Astrocyte (in vitro differentiated cells and primary cell): ENCODE measurements at regions not wholly inside any gene's neighbourhood (a gene's known extent, or its start where the extent isn't known, plus 50 kb on each side); places are given as distances from the start of the nearest gene placed in this dataset.

Experiments used
- DNase-seq: peaks from one replicate; pipeline ENCODE4 v3.0.0-alpha.2; 2010; ENCODE audit warnings: low read depth
- FAIRE-seq: peaks from 2 replicates; lab custom pipeline; 2011; peaks lifted over from hg19 to GRCh38; lab: Jason Lieb, UNC
- H2AFZ ChIP-seq: 2 replicates; pipeline ENCODE4 v1.6.0; 2012; ENCODE audit warnings: low read depth, low read length, inconsistent platforms
- H3K27ac ChIP-seq: 2 replicates; pipeline ENCODE4 v1.5.1; 2011; ENCODE audit warnings: low read depth, low read length, inconsistent platforms
- H3K27me3 ChIP-seq: 2 replicates; pipeline ENCODE4 v1.6.0; 2011; ENCODE audit warnings: low read length, inconsistent platforms; ENCODE audit not compliant: insufficient read depth
- H3K36me3 ChIP-seq: 2 replicates; pipeline ENCODE4 v1.5.1; 2011; ENCODE audit warnings: low read length, inconsistent platforms; ENCODE audit not compliant: insufficient read depth
- H3K4me1 ChIP-seq: 2 replicates; pipeline ENCODE4 v1.5.1; 2011; ENCODE audit warnings: low read length, inconsistent platforms; ENCODE audit not compliant: insufficient read depth
- H3K4me2 ChIP-seq: 2 replicates; pipeline ENCODE4 v1.6.0; 2012; ENCODE audit warnings: low read length, inconsistent platforms
- H3K4me3 ChIP-seq: 2 replicates; pipeline ENCODE4 v1.5.1; 2011; ENCODE audit warnings: low read depth, mild to moderate bottlenecking, low read length, inconsistent platforms; ENCODE audit not compliant: insufficient read depth
- H3K79me2 ChIP-seq: 2 replicates; pipeline ENCODE4 v1.6.0; 2012; ENCODE audit warnings: mild to moderate bottlenecking, low read length, inconsistent platforms; ENCODE audit not compliant: insufficient read depth
- H3K9ac ChIP-seq: 2 replicates; pipeline ENCODE4 v1.6.0; 2012; ENCODE audit warnings: mild to moderate bottlenecking, low read length, inconsistent platforms
- H3K9me3 ChIP-seq: 2 replicates; pipeline ENCODE4 v1.5.1; 2012; ENCODE audit warnings: low read depth, mild to moderate bottlenecking, low read length, inconsistent platforms; ENCODE audit not compliant: insufficient read depth
- H4K20me1 ChIP-seq: 2 replicates; pipeline ENCODE4 v1.6.0; 2012; ENCODE audit warnings: low read length, inconsistent platforms; ENCODE audit not compliant: insufficient read depth
- H3K27ac Mint-ChIP-seq: one replicate; pipeline ENCODE4 v1.8.0; 2021; ENCODE audit warnings: mild to moderate bottlenecking, mixed read lengths; ENCODE audit not compliant: unreplicated experiment
- H3K27me3 Mint-ChIP-seq: one replicate; pipeline ENCODE4 v1.8.0; 2021; ENCODE audit warnings: low read depth, mixed read lengths; ENCODE audit not compliant: unreplicated experiment
- H3K36me3 Mint-ChIP-seq: one replicate; pipeline ENCODE4 v1.8.0; 2021; ENCODE audit warnings: low read depth, mixed read lengths; ENCODE audit not compliant: unreplicated experiment
- H3K4me1 Mint-ChIP-seq: one replicate; pipeline ENCODE4 v1.8.0; 2021; ENCODE audit warnings: low read depth, mixed read lengths; ENCODE audit not compliant: unreplicated experiment
- H3K4me3 Mint-ChIP-seq: one replicate; pipeline ENCODE4 v1.8.0; 2021; ENCODE audit warnings: mild to moderate bottlenecking, moderate library complexity, mixed read lengths; ENCODE audit not compliant: unreplicated experiment
- H3K9me3 Mint-ChIP-seq: one replicate; pipeline ENCODE4 v1.8.0; 2021; ENCODE audit warnings: mild to moderate bottlenecking, mixed read lengths; ENCODE audit not compliant: unreplicated experiment
- EZH2 ChIP-seq: IDR thresholded peaks from 2 replicates; pipeline ENCODE4 v1.6.1; 2012; ENCODE audit warnings: mild to moderate bottlenecking, low read length, inconsistent platforms; ENCODE audit not compliant: insufficient read depth
- TF ChIP-seq, protein P1 (sequence below): IDR thresholded peaks from 2 replicates; pipeline ENCODE4 v1.5.1; 2011; ENCODE audit warnings: low read depth, mild to moderate bottlenecking, inconsistent platforms, low read length, moderate library complexity; ENCODE audit not compliant: insufficient read depth

DNA sequence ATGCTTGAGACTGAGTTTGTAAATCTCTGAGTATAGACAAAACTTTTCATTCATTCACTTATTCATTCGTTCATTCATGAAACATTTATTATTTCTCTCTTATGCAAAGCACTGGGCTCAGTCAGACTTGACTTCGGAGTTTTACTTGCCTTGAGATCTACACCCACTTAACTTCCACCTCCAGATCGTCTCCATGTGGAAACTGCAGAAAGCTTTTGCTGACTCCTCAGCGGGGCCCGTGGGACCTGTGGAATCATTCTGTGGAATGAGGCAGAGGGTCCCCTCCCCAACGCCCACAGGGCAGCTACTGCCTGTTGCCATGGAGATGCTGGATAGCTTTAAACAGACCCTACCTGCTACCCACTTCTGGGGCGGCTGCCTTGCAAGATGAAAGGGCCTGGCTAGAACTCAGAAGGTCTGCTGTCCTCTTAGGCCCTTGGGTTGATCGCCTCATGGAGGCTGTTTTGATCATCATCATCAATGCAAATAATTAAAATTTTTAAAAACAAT is 66.4 kb upstream of the KCNG1 start:
- H3K36me3 ChIP-seq, result no peaks in the 10 kb centered on the region
- H4K20me1 ChIP-seq, result no peaks in the 10 kb centered on the region
- no peak overlapping the region for H3K4me3 ChIP-seq
- H3K4me2 ChIP-seq, result no peak overlapping the region
- Mint-ChIP-seq H3K4me1 (peaks cover 18% of the 10 kb centered on the region), H3K4me3 (no peak overlapping the region), H3K27me3 (peaks cover 47% of the 10 kb centered on the region), H3K9me3 (no peaks in the 10 kb centered on the region), H3K36me3 (no peaks in the 10 kb centered on the region), H3K27ac (no peak overlapping the region)
- FAIRE-seq (no peak), DNase-seq (no peak)
- H3K27me3 ChIP-seq, result peaks cover 70% of the 10 kb centered on the region
- no peaks in the 10 kb centered on the region for H3K4me1 ChIP-seq
- no peak overlapping the region for H3K9ac ChIP-seq
- no peaks in the 10 kb centered on the region for H3K9me3 ChIP-seq
- H2AFZ ChIP-seq, result no peak overlapping the region
- TF ChIP-seq, protein P1, sequence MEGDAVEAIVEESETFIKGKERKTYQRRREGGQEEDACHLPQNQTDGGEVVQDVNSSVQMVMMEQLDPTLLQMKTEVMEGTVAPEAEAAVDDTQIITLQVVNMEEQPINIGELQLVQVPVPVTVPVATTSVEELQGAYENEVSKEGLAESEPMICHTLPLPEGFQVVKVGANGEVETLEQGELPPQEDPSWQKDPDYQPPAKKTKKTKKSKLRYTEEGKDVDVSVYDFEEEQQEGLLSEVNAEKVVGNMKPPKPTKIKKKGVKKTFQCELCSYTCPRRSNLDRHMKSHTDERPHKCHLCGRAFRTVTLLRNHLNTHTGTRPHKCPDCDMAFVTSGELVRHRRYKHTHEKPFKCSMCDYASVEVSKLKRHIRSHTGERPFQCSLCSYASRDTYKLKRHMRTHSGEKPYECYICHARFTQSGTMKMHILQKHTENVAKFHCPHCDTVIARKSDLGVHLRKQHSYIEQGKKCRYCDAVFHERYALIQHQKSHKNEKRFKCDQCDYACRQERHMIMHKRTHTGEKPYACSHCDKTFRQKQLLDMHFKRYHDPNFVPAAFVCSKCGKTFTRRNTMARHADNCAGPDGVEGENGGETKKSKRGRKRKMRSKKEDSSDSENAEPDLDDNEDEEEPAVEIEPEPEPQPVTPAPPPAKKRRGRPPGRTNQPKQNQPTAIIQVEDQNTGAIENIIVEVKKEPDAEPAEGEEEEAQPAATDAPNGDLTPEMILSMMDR, result no peak
- TF ChIP-seq EZH2, result no peak
- no peaks in the 10 kb centered on the region for H3K79me2 ChIP-seq
- H3K27ac ChIP-seq, result no peak overlapping the region

DNA sequence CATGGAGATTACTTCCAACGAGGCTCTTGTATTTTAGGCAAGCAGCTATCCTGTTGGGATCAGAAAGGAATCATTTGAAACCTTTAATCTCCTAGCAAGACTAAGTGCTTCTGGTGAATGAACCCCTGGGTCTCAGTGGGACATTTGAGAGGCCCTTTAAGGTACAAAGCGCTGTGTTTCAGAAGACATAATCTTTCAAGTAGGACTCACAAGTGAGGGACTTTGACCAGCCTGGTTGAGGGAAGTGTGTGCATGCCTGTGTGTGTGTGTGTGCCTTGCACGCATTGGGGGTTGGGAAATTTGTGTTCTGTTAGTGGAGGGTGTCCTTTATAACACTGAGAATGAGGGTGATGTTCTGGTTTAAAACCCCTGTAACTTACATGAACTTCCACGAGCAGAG is 64.4 kb upstream of the KCNG1 start:
- Mint-ChIP-seq H3K4me1 (peaks cover 9% of the 10 kb centered on the region), H3K4me3 (no peak overlapping the region), H3K27ac (no peak overlapping the region), H3K27me3 (peaks cover 66% of the 10 kb centered on the region), H3K36me3 (no peaks in the 10 kb centered on the region), H3K9me3 (no peaks in the 10 kb centered on the region)
- Histone ChIP-seq H2AFZ (no peak overlapping the region), H3K4me1 (no peaks in the 10 kb centered on the region), H3K4me2 (no peak overlapping the region), H3K4me3 (no peak overlapping the region), H3K79me2 (no peaks in the 10 kb centered on the region), H4K20me1 (no peaks in the 10 kb centered on the region), H3K9ac (no peak overlapping the region), H3K27me3 (peaks cover 78% of the 10 kb centered on the region), H3K27ac (no peak overlapping the region), H3K9me3 (no peaks in the 10 kb centered on the region), H3K36me3 (no peaks in the 10 kb centered on the region)
- TF ChIP-seq, protein P1, result no peak
- TF ChIP-seq EZH2, result no peak
- no peak for DNase-seq
- no peak for FAIRE-seq

DNA sequence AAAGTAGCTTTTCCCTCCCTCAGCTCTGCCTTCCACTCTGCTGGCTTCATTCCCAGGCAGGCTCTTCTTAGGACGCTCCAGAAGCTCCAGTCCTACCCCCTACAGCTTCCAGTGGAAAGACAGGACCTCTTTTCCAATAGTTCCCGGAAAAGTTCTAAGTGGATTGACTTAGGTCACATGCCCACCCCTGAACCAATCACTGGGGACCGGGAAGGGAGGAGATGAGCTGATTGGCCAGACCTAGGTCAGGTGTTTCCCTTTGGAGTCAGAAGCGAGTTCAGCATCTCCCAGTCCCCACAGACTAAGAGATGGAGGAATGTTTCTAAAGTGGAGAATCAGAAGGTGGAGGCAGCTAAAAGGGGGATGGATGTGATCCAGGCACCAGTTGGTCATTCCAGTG is 62.9 kb upstream of the KCNG1 start:
- Mint-ChIP-seq H3K36me3 (no peaks in the 10 kb centered on the region), H3K9me3 (no peaks in the 10 kb centered on the region), H3K4me3 (no peak overlapping the region), H3K27ac (no peak overlapping the region), H3K27me3 (peaks cover 57% of the 10 kb centered on the region), H3K4me1 (no peaks in the 10 kb centered on the region)
- H3K9ac ChIP-seq, result no peak overlapping the region
- H3K79me2 ChIP-seq, result no peaks in the 10 kb centered on the region
- peaks cover 65% of the 10 kb centered on the region for H3K27me3 ChIP-seq
- FAIRE-seq (no peak), DNase-seq (no peak)
- H3K36me3 ChIP-seq, result no peaks in the 10 kb centered on the region
- H4K20me1 ChIP-seq, result no peaks in the 10 kb centered on the region
- no peaks in the 10 kb centered on the region for H3K9me3 ChIP-seq
- H3K4me1 ChIP-seq, result no peaks in the 10 kb centered on the region
- no peak overlapping the region for H3K4me3 ChIP-seq
- H2AFZ ChIP-seq, result no peak overlapping the region
- TF ChIP-seq EZH2, result no peak
- TF ChIP-seq, protein P1, result no peak
- no peak overlapping the region for H3K27ac ChIP-seq
- no peak overlapping the region for H3K4me2 ChIP-seq
